ENCODE measurements at regions not wholly inside any gene's neighbourhood (a gene's known extent, or its start where the extent isn't known, plus 50 kb on each side); places are given as distances from the start of the nearest gene placed in this dataset.

GRCh38 chr16:8107296-8107695 is 483.0 kb downstream of the TMEM114 start:
- POLR2A ChIA-PET, result no interaction called here
- TF ChIP-seq CTCF (IDR thresholded peaks at IDR 0.05), result no peak
- Mint-ChIP-seq H3K4me3 (no peak overlapping the region), H3K9me3 (peaks cover 3% of the 10 kb centered on the region), H3K27me3 (no peaks in the 10 kb centered on the region), H3K27ac (no peak overlapping the region), H3K36me3 (ENCODE audit: low read depth) (no peaks in the 10 kb centered on the region), H3K4me1 (ENCODE audit: low read depth) (no peaks in the 10 kb centered on the region)
- DNase-seq (no peak), ATAC-seq (ENCODE audit: poor library complexity) (no peak)
- Histone ChIP-seq H3K36me3 (ENCODE audit: insufficient read depth, low read length) (no peaks in the 10 kb centered on the region), H3K27me3 (ENCODE audit: control insufficient read depth in 1 of 2, insufficient read depth in 2 of 2, low read length in 2 of 2) (no peaks in the 10 kb centered on the region), H3K27ac (ENCODE audit: low read depth in 1 of 2, low read length in 2 of 2) (no peak overlapping the region), H3K9me3 (ENCODE audit: control insufficient read depth in 1 of 2, insufficient read depth in 1 of 2, low read length in 2 of 2) (peaks cover 0 to 10% of the 10 kb centered on the region in 2 experiments), H3K4me3 (ENCODE audit: low read length) (no peak overlapping the region), H3K4me1 (ENCODE audit: insufficient read depth, low read length) (no peaks in the 10 kb centered on the region)
- CTCF ChIA-PET, result no interaction called here
- intact Hi-C loops (cut with DNase I, micrococcal nuclease), result no loop called here

- no peak overlapping the region for H3K4me3 ChIP-seq (ENCODE audit: low read length)
- no peaks in the 10 kb centered on the region for H3K27me3 ChIP-seq (ENCODE audit: control insufficient read depth in 1 of 2, insufficient read depth in 2 of 2, low read length in 2 of 2)
- H3K27me3 Mint-ChIP-seq, result no peaks in the 10 kb centered on the region
- intact Hi-C loops (cut with DNase I, micrococcal nuclease), result no loop called here
- ChIA-PET POLR2A (no interaction called here), CTCF (no interaction called here)
- TF ChIP-seq CTCF (IDR thresholded peaks at IDR 0.05), result no peak
- no peaks in the 10 kb centered on the region for H3K4me1 Mint-ChIP-seq (ENCODE audit: low read depth)
- peaks cover 3% of the 10 kb centered on the region for H3K9me3 Mint-ChIP-seq
- H3K27ac Mint-ChIP-seq, result no peak overlapping the region
- no peaks in the 10 kb centered on the region for H3K36me3 Mint-ChIP-seq (ENCODE audit: low read depth)
- H3K4me1 ChIP-seq (ENCODE audit: insufficient read depth, low read length), result no peaks in the 10 kb centered on the region
- no peak overlapping the region for H3K4me3 Mint-ChIP-seq
- peaks cover 0 to 10% of the 10 kb centered on the region in 2 experiments for H3K9me3 ChIP-seq (ENCODE audit: control insufficient read depth in 1 of 2, insufficient read depth in 1 of 2, low read length in 2 of 2)
- DNase-seq (no peak), ATAC-seq (ENCODE audit: poor library complexity) (no peak)
- H3K36me3 ChIP-seq (ENCODE audit: insufficient read depth, low read length), result no peaks in the 10 kb centered on the region
- no peak overlapping the region for H3K27ac ChIP-seq (ENCODE audit: low read depth in 1 of 2, low read length in 2 of 2)
These were observed 486.5 kb downstream of the TMEM114 start for GRCh38 chr16:8103649-8104289.

GRCh38 chr16:8099586-8099985 is 490.7 kb downstream of the TMEM114 start:
- intact Hi-C loops (cut with DNase I, micrococcal nuclease), result no loop called here
- Mint-ChIP-seq H3K27ac (no peak overlapping the region), H3K27me3 (no peaks in the 10 kb centered on the region), H3K4me1 (ENCODE audit: low read depth) (no peaks in the 10 kb centered on the region), H3K4me3 (no peak overlapping the region), H3K9me3 (peaks cover 15% of the 10 kb centered on the region), H3K36me3 (ENCODE audit: low read depth) (no peaks in the 10 kb centered on the region)
- TF ChIP-seq CTCF (IDR thresholded peaks at IDR 0.05), result no peak
- no peaks in the 10 kb centered on the region for H3K36me3 ChIP-seq (ENCODE audit: insufficient read depth, low read length)
- H3K27ac ChIP-seq (ENCODE audit: low read depth in 1 of 2, low read length in 2 of 2), result no peak overlapping the region
- H3K4me1 ChIP-seq (ENCODE audit: insufficient read depth, low read length), result no peaks in the 10 kb centered on the region
- ChIA-PET POLR2A (no interaction called here), CTCF (no interaction called here)
- no peaks in the 10 kb centered on the region for H3K27me3 ChIP-seq (ENCODE audit: control insufficient read depth in 1 of 2, insufficient read depth in 2 of 2, low read length in 2 of 2)
- no peak for ATAC-seq (ENCODE audit: poor library complexity)
- no peak overlapping the region for H3K4me3 ChIP-seq (ENCODE audit: low read length)
- no peak for DNase-seq
- H3K9me3 ChIP-seq (ENCODE audit: control insufficient read depth in 1 of 2, insufficient read depth in 1 of 2, low read length in 2 of 2), result peaks cover 0 to 9% of the 10 kb centered on the region in 2 experiments

All from CD4-positive, alpha-beta T cell (primary cell).